CD14-positive monocyte (primary cell): ENCODE measurements at regions not wholly inside any gene's neighbourhood (a gene's known extent, or its start where the extent isn't known, plus 50 kb on each side); places are given as distances from the start of the nearest gene placed in this dataset.
"Not testable (repeated sequence)": the region's sequence is repeated elsewhere in the genome, so short reads cannot be mapped to it uniquely, and the experiment has no call there.

Experiments
- DNase-seq, 3 donors: peaks; one replicate each; pipeline ENCODE4 v3.0.0-alpha.2; 2011 to 2022
- H2AFZ ChIP-seq: 2 replicates; pipeline ENCODE4 v1.6.0; 2012; ENCODE audit warnings: mild to moderate bottlenecking, low read depth, low read length, inconsistent platforms; ENCODE audit not compliant: insufficient read depth, poor library complexity, severe bottlenecking
- H3K27ac ChIP-seq, 2 donors: 1 replicate in 1 of 2; 2 replicates in 1 of 2; pipeline ENCODE4 v1.5.1; 2012 to 2013; ENCODE audit warnings: low read length in 2 of 2, control low read depth in 1 of 2, inconsistent platforms in 1 of 2, low read depth in 1 of 2, mild to moderate bottlenecking in 1 of 2
- H3K27me3 ChIP-seq, 2 donors: one replicate each; pipeline versions ENCODE4 v1.6.0 to v1.6.1; 2011 to 2013; ENCODE audit warnings: low read length in 2 of 2; ENCODE audit not compliant: control insufficient read depth in 2 of 2, insufficient read depth in 2 of 2
- H3K36me3 ChIP-seq, 2 donors: replicated peaks in 1 of 2; 1 replicate in 1 of 2; 2 replicates in 1 of 2; pipeline versions ENCODE4 v1.5.1 to v1.6.1; 2012 to 2013; ENCODE audit warnings: low read length in 2 of 2, control low read depth in 1 of 2, inconsistent platforms in 1 of 2, mild to moderate bottlenecking in 1 of 2; ENCODE audit not compliant: insufficient read depth in 2 of 2, control insufficient read depth in 1 of 2
- H3K4me1 ChIP-seq, 2 donors: 1 replicate in 1 of 2; 2 replicates in 1 of 2; pipeline versions ENCODE4 v1.5.1 to v1.6.1; 2012 to 2013; ENCODE audit warnings: low read length in 2 of 2, control low read depth in 1 of 2, inconsistent platforms in 1 of 2, mild to moderate bottlenecking in 1 of 2, moderate library complexity in 1 of 2; ENCODE audit not compliant: insufficient read depth in 2 of 2, control insufficient read depth in 1 of 2
- H3K4me2 ChIP-seq: replicated peaks from 2 replicates; pipeline ENCODE3; 2012; ENCODE audit warnings: low read length, moderate library complexity, mild to moderate bottlenecking; ENCODE audit not compliant: poor library complexity, severe bottlenecking; ENCODE audit errors: extremely low read depth
- H3K4me3 ChIP-seq, 3 experiments: fragments of 200-600 bp in 1 of 3; sonication (generic) in 1 of 3; replicated peaks in 1 of 3; 1 replicate in 2 of 3; 2 replicates in 1 of 3; pipeline ENCODE4 v1.5.1; 2011 to 2013; ENCODE audit warnings: low read length in 3 of 3, mild to moderate bottlenecking in 3 of 3, control low read depth in 2 of 3, low read depth in 2 of 3, inconsistent platforms in 1 of 3, moderate library complexity in 1 of 3
- H3K79me2 ChIP-seq: 2 replicates; pipeline ENCODE4 v1.6.0; 2012; ENCODE audit warnings: mild to moderate bottlenecking, control low read depth, inconsistent platforms, low read length, moderate library complexity; ENCODE audit not compliant: insufficient read depth
- H3K9ac ChIP-seq: 2 replicates; pipeline ENCODE4 v1.6.0; 2017; ENCODE audit warnings: low read length, mild to moderate bottlenecking; ENCODE audit not compliant: insufficient read depth, poor library complexity, severe bottlenecking
- H3K9me3 ChIP-seq, 2 donors: replicated peaks in 1 of 2; 1 replicate in 1 of 2; 2 replicates in 1 of 2; pipeline versions ENCODE4 v1.5.1 to v1.6.1; 2012 to 2013; ENCODE audit warnings: low read length in 2 of 2, control low read depth in 1 of 2; ENCODE audit not compliant: control insufficient read depth in 1 of 2, insufficient read depth in 1 of 2
- H4K20me1 ChIP-seq: 2 replicates; pipeline ENCODE4 v1.6.0; 2012; ENCODE audit warnings: mild to moderate bottlenecking, low read length, control low read depth, moderate library complexity; ENCODE audit not compliant: insufficient read depth
- H3K27ac Mint-ChIP-seq, 7 donors: one replicate each; pipeline ENCODE4 v1.8.0; 2020; ENCODE audit warnings: mild to moderate bottlenecking in 7 of 7, mixed read lengths in 7 of 7, moderate library complexity in 6 of 7, inconsistent platforms in 2 of 7
- H3K27me3 Mint-ChIP-seq, 3 donors: one replicate each; pipeline ENCODE4 v1.8.0; 2021 to 2022; ENCODE audit warnings: low read depth in 3 of 3, mild to moderate bottlenecking in 3 of 3, mixed read lengths in 3 of 3, moderate library complexity in 3 of 3, inconsistent platforms in 1 of 3
- H3K36me3 Mint-ChIP-seq, 2 donors: one replicate each; pipeline ENCODE4 v1.8.0; 2020; ENCODE audit warnings: mixed read lengths in 2 of 2, inconsistent platforms in 1 of 2, mild to moderate bottlenecking in 1 of 2
- H3K4me1 Mint-ChIP-seq: one replicate; pipeline ENCODE4 v1.8.0; 2020; ENCODE audit warnings: mild to moderate bottlenecking, mixed read lengths
- H3K4me3 Mint-ChIP-seq, 2 donors: one replicate each; pipeline ENCODE4 v1.8.0; 2020; ENCODE audit warnings: mild to moderate bottlenecking in 2 of 2, mixed read lengths in 2 of 2, moderate library complexity in 1 of 2
- H3K9me3 Mint-ChIP-seq, 7 donors: one replicate each; pipeline ENCODE4 v1.8.0; 2020 to 2022; ENCODE audit warnings: mixed read lengths in 7 of 7, mild to moderate bottlenecking in 6 of 7, moderate library complexity in 6 of 7, inconsistent platforms in 2 of 7
- CTCF ChIP-seq: fragments of 200-600 bp; IDR thresholded peaks from one replicate; pipeline ENCODE4 v1.8.0; 2022; ENCODE audit warnings: antibody characterized with exemption, mild to moderate bottlenecking
- WGBS: methylation state at CpG from one replicate; pipeline ENCODE4 v1.1.5; 2013; ENCODE audit warnings: missing lambda C conversion rate; ENCODE audit not compliant: insufficient coverage; 5-methylcytosine and 5-hydroxymethylcytosine counted together
- intact Hi-C, 2 donors: fragments of 100-400 bp; cut with micrococcal nuclease; formaldehyde crosslinking; loops; one replicate each; pipeline versions ENCODE4 v1.15.0 to v1.15.1; 2023

DNA sequence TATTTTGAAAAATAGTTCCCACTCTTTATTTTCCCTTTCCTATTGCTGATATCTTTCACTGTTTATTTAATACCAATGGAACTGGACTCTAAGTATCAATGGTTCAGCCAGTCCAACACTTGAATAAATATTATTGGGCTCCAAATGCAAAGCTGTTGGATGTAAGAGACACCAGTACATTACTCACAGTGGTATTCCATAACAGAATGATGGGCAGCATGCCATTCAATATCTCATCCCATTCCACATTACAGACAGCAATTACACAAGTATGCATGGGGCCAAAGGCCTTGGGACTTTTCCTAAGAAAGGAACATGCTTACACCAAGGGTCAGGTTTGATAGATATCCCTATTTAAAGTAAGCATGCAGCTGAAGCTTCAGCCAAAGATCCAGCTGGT lies 231.9 kb downstream of the RND3 start:
- Histone ChIP-seq H3K4me1 (no peaks in the 10 kb centered on the region), H3K36me3 (no peaks in the 10 kb centered on the region), H3K4me3 (no peak overlapping the region), H2AFZ (no peak overlapping the region), H4K20me1 (no peaks in the 10 kb centered on the region), H3K4me2 (no peak overlapping the region), H3K27ac (no peak overlapping the region), H3K79me2 (no peaks in the 10 kb centered on the region), H3K27me3 (no peaks in the 10 kb centered on the region), H3K9me3 (peaks cover 0 to 8% of the 10 kb centered on the region in 2 donors), H3K9ac (no peak overlapping the region)
- Mint-ChIP-seq H3K4me3 (no peak overlapping the region), H3K36me3 (no peaks in the 10 kb centered on the region), H3K4me1 (no peaks in the 10 kb centered on the region), H3K27me3 (no peaks in the 10 kb centered on the region), H3K27ac (no peak overlapping the region), H3K9me3 (peaks cover 0 to 7% (median 3%) of the 10 kb centered on the region in 7 donors)
- intact Hi-C loops = no loop called here
- DNase-seq = no peak
- no peak for TF ChIP-seq CTCF

DNA sequence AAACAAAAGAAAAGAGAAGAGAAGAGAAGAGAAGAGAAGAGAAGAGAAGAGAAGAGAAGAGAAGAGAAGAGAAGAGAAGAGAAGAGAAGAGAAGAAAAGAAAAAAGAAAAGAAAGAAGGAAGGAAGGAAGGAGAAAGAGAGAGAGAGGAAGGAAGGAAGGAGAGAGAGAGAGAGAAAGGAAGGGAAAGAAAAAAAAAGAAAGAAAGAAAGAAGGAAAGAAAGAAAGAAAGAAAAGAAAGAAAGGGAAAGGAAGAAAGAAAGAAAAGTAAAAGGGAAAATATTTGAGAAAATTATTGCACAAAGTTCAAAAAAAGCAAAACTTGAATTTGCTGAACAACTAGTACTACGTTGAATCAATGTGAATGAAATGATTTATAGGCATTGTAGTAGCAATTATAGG lies 237.7 kb downstream of the RND3 start:
- H4K20me1 ChIP-seq, H3K4me1 ChIP-seq, H3K27me3 ChIP-seq, H3K4me3 Mint-ChIP-seq, H3K4me3 ChIP-seq, H3K9ac ChIP-seq, H3K9me3 ChIP-seq, H3K4me2 ChIP-seq, H3K79me2 ChIP-seq, H3K27ac ChIP-seq, H3K27me3 Mint-ChIP-seq, intact Hi-C loops, H3K9me3 Mint-ChIP-seq, H2AFZ ChIP-seq, H3K36me3 ChIP-seq, DNase-seq, H3K4me1 Mint-ChIP-seq, H3K27ac Mint-ChIP-seq, H3K36me3 Mint-ChIP-seq: not testable (repeated sequence)
- WGBS = 83% methylated on average over 1 of the region's 1 CpG
